ENCODE measurements at regions not wholly inside any gene's neighbourhood (a gene's known extent, or its start where the extent isn't known, plus 50 kb on each side); places are given as distances from the start of the nearest gene placed in this dataset.
"Not testable (repeated sequence)": the region's sequence is repeated elsewhere in the genome, so short reads cannot be mapped to it uniquely, and the experiment has no call there.

GRCh38 chr3:13766128-13766527, 113.7 kb downstream of the WNT7A start:
- intact Hi-C loops (cut with DNase I): no loop called here
- DNase-seq: no peak

- DNase-seq: no peak
- intact Hi-C loops (cut with DNase I): no loop called here
Measured at GRCh38 chr3:13764161-13764560, 115.7 kb downstream of the WNT7A start.

GRCh38 chr3:13762906-13763305, 117.0 kb downstream of the WNT7A start:
- intact Hi-C loops (cut with DNase I): no loop called here
- no peak for DNase-seq

DNA sequence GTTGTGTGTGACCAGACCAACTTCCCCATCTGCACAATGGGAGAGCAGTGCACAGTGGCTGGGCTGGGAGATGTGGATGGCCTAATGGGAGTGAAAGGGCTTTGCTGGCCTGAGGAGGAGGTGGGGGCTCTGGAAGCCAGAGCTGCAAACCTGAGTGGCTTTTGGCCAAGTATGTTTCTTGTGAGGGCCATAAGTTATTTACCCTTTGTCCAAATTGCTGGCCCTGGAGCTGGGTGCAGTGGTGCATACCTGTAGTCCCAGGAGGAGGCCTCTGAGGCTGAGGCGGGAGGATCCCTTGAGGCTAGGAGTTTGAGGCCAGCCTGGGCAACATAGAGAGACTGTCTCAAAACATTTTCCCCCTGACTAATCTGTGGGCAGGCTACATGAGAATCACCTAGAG, 129.1 kb downstream of the WNT7A start:
- intact Hi-C loops (cut with DNase I): no loop called here
- DNase-seq: no peak

GRCh38 chr3:13750215-13750614, 129.7 kb downstream of the WNT7A start:
- DNase-seq: no peak
- intact Hi-C loops (cut with DNase I): no loop called here

- no peak for DNase-seq
- intact Hi-C loops (cut with DNase I): no loop called here
Measured at GRCh38 chr3:13749063-13749764, 130.7 kb downstream of the WNT7A start.

GRCh38 chr3:13748276-13748879, 131.5 kb downstream of the WNT7A start:
- intact Hi-C loops (cut with DNase I): no loop called here
- no peak for DNase-seq

- DNase-seq: no peak
- intact Hi-C loops (cut with DNase I): no loop called here
Measured at GRCh38 chr3:13747627-13748026, 132.2 kb downstream of the WNT7A start.

GRCh38 chr3:13746385-13746784, 133.5 kb downstream of the WNT7A start:
- no peak for DNase-seq
- intact Hi-C loops (cut with DNase I): no loop called here

GRCh38 chr3:13745636-13746035, 134.2 kb downstream of the WNT7A start:
- intact Hi-C loops (cut with DNase I): no loop called here
- no peak for DNase-seq

DNA sequence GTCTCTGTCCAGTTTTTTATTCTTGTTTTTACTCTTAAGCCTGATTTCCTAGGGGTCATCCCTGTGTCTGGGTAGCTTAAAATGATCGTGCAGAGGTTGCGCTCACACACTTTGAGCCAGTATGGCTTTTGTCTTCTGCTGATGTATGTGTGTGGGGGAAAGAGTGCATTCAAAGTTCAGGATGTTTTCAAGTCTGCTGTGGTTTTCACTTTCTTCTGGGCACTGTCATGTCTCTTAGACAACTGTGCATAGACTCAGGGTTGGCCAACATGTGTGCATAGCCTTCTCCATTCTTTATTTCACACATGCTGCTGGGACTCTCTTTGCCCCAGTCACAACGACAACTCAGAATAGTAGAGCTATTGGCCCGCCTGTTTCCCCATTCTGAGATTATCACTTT, 139.1 kb downstream of the WNT7A start:
- DNase-seq: no peak
- intact Hi-C loops (cut with DNase I): no loop called here

DNA sequence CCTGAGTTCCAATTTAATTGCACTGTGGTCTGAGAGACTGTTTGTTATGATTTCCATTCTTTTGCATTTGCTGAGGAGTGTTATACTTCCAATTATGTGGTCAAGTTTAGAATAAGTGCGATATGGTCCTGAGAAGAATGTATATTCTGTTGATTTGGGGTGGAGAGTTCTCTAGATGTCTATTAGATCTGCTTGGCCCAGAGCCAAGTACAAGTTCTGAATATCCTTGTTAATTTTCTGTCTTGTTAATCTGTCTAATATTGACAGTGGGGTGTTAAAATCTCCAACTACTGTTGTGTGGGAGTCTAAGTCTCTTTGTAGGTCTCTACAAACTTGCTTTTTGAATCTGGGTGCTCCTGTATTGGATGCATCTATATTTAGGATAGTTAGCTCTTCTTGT, 146.1 kb downstream of the WNT7A start:
- DNase-seq; intact Hi-C loops (cut with DNase I): not testable (repeated sequence)

DNA sequence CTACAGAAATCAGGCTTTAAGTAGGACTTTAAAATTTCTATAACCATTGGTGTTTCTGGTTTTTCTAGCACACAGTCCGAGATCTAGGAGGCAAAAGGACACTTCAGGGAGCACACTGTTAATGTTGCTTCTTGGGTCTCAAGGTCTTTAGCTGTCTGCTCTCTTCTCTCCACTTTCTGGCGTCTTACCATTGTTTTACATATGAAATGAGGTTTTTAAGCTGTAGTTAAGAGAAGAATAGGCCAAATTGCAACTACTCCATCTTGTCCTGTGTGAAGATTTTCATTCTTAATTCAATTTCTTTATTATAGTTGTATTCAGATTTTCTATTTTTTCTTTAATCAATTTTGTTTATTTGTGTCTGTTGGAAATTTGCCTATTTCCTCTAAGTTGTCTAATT, 151.4 kb downstream of the WNT7A start:
- DNase-seq: no peak
- intact Hi-C loops (cut with DNase I): no loop called here

DNA sequence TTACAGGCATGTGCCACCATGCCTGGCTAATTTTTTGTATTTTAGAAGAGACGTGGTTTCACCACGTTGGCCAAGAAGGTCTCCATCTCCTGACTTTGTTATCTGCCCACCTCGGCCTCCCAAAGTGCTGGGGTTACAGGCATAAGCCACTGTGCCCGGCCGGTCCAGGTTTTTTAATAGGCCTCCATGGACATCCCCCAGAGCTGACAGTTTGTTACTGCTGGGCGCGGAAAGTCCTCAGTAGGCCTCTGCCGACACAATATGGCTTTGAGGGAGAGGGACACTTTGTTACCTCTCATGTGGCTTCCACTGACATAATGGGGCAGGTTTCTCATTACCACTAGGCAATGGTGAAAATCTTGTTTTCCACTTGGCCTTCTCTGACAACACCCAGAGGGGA, 152.0 kb downstream of the WNT7A start:
- intact Hi-C loops (cut with DNase I): no loop called here
- DNase-seq: no peak

DNA sequence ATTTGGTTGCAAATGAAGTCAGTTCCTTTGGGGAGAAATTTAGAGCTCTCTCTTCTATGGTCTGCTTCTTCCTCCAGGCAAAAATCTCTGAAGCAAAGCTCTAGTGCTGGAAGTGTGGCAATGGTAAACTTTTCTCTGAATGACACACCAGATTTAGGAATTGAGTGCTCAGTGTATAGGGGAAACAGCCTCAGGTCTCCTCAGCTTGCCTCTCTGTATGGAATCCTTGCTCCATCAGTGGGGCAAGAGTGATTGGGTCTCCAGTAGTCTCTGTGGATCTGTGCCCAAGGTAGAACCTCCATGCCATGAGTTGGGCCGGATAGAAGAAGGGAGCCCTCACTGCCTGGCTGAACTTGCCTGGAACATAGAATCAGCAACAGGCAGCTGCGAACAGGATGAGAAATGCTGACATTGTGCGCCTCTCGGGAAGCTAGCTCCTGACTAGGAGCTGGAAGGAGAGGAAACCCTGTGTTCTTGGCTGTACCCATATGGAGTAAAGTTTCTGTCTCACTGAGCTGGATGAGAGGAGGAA, 156.1 kb downstream of the WNT7A start:
- peak in 1 of 10 donors; percentile 5 for DNase-seq
- intact Hi-C loops (cut with DNase I): no loop called here

GRCh38 chr3:13722178-13722577, 157.7 kb downstream of the WNT7A start:
- intact Hi-C loops (cut with DNase I): no loop called here
- no peak for DNase-seq

GRCh38 chr3:13718436-13718835, 161.4 kb downstream of the WNT7A start:
- intact Hi-C loops (cut with DNase I): no loop called here
- peak in 1 of 10 donors; percentile 57 for DNase-seq

- peak in 1 of 10 donors; percentile 8 for DNase-seq
- intact Hi-C loops (cut with DNase I): no loop called here
Measured at GRCh38 chr3:13718000-13718399, 161.9 kb downstream of the WNT7A start.

DNA sequence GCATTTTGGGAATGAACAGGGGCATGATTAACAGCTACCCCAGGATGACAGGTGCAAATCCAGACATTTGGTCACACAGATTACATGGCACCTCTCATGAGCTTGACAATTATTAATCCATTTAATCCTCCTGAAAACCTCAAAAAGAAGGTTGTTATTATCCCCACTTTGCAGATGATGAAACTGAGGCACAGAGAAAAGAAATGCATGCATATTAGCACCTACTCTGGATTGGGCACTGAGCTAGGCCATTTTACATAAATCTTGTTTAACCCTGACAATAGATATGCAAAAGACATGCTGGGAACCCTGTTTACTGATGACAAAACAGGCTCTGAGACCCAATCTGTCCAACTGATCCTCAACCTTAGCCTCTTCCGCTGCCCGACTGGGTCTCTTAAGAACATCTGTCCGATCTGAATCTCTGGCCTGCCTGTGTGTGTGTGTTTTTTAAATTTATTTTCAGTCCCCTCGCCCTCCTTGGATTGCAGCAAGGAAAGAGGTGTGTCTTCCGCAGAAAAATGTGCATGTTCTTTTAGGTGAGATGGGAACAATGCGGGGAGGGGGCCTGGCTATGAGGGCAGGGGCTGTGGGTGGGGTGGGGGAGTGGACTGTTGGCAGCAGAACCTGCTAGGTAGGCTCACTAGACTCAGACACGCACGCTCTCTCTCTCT, 162.5 kb downstream of the WNT7A start:
- intact Hi-C loops (cut with DNase I): no loop called here
- peak in 1 of 10 donors; percentile 8 for DNase-seq

DNA sequence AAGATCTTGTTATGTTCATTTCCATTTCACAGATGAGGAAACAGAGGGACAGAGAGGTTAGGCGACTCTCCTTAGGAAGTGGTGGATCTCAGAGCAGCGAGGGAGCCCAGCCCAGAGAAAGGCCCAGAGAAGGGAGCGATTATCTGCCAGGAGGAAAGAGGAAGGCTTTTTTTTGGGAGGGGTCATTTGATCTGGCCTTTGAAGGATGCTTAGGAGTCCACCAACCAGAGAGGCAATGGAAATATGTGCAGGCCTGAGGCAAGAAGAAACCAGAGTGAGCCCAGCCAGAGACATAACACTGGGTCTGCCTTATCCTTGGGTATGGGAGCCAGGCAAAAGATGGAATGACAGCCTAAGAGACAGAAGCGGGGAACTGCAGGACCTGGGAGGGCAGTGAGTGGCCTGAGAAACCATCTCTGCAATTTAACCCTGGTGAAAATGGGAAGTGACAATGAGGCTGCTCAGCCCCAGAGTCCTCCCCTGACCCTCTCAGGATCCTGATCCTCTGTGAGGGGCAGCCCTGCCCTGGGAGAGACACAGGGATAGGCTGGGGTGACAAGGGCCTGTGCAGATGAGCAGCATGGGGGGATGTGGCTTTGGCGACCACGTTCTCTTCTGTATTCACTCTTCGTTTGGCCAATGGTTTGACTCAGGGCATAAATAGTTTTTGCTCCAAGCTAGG, 163.2 kb downstream of the WNT7A start:
- peak in 1 of 10 donors; percentile 12 for DNase-seq

DNA sequence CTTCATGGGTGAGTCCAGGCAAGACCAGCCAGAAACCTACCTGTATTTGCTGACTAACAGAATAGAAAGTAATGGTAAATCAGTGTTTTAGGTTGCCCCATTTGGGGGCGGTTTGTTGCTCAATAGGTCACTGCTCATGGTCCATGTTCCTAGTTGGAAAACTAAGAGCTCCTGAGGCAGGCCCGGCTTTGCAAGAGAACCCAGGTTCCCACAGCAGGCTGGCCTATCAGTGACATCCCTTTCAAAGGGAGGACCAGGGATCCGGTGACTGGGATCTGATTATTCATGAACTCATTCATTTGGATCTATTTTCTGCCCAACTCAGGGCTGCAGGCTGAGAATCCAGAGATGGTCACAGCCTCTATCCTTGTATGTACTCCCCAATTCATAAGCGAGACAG, 163.9 kb downstream of the WNT7A start:
- intact Hi-C loops (cut with DNase I): no loop called here
- peak in 1 of 10 donors; percentile 8 for DNase-seq

More for the DNA sequence above, 163.2 kb downstream of the WNT7A start:
- intact Hi-C loops (cut with DNase I): no loop called here

Measured in posterior cingulate gyrus (tissue), 11 donors.